HL-60 (cell line): ENCODE measurements at regions not wholly inside any gene's neighbourhood (a gene's known extent, or its start where the extent isn't known, plus 50 kb on each side); places are given as distances from the start of the nearest gene placed in this dataset.
"Not testable (repeated sequence)": the region's sequence is repeated elsewhere in the genome, so short reads cannot be mapped to it uniquely, and the experiment has no call there.

Source experiments
- DNase-seq, 2 experiments: peaks; one replicate each; pipeline ENCODE4 v3.0.0-alpha.2; 2010 to 2020; ENCODE audit warnings: low read depth in 1 of 2, low spot score in 1 of 2
- H3K27ac ChIP-seq: fragments of 250-450 bp; sonication (Bioruptor Pico); replicated peaks from 2 replicates; pipeline ENCODE4 v1.5.1; 2020; ENCODE audit warnings: mild to moderate bottlenecking, moderate library complexity
- H3K27me3 ChIP-seq: fragments of 250-450 bp; sonication (Bioruptor Pico); 2 replicates; pipeline ENCODE4 v1.5.1; 2021; ENCODE audit warnings: mild to moderate bottlenecking, moderate library complexity; ENCODE audit not compliant: insufficient read depth, poor library complexity, severe bottlenecking
- H3K4me3 ChIP-seq: replicated peaks from 2 replicates; pipeline ENCODE4 v1.5.1; 2011; ENCODE audit warnings: mild to moderate bottlenecking, control low read depth, low read length; ENCODE audit not compliant: insufficient read depth
- GABPA ChIP-seq: IDR thresholded peaks from 2 replicates; pipeline ENCODE4 v1.6.1; 2012; ENCODE audit warnings: low read depth
- POLR2AphosphoS5 ChIP-seq: IDR thresholded peaks from 2 replicates; pipeline ENCODE4 v1.6.1; 2012; ENCODE audit warnings: low read depth
- SPI1 ChIP-seq: IDR thresholded peaks from 2 replicates; pipeline ENCODE4 v1.6.1; 2012; ENCODE audit warnings: low read depth, mild to moderate bottlenecking, borderline replicate concordance
- TF ChIP-seq, protein P1 (sequence below): IDR thresholded peaks from one replicate; pipeline ENCODE4 v1.5.1; 2011; ENCODE audit warnings: low read length, control low read depth, inconsistent platforms; ENCODE audit not compliant: insufficient read depth
- TF ChIP-seq, protein P2 (sequence below): IDR thresholded peaks from 2 replicates; pipeline ENCODE4 v1.6.1; 2012; ENCODE audit warnings: low read depth; ENCODE audit not compliant: insufficient replicate concordance

DNA sequence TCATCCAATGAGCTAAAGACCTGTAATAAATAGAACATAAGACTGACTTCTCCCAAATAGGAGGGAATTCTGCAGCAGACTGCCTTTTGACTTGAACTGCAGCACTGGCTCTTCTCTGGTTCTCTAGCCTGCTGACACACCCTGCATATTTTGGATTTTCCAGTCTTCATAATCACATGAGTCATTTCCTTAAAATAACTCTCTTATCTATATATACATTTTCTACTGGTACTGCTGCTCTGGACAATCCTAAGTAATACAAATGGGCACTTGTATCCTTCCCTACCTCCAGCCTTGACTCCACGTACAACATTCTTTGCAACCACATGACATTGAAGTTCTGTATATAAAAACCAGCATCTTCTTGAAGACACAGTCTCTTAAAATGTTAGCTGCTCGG, 429.4 kb upstream of the TMPRSS15 start:
- no peak for DNase-seq
- Histone ChIP-seq H3K4me3 (no peak overlapping the region), H3K27me3 (no peaks in the 10 kb centered on the region), H3K27ac (no peak overlapping the region)
- TF ChIP-seq, protein P1, sequence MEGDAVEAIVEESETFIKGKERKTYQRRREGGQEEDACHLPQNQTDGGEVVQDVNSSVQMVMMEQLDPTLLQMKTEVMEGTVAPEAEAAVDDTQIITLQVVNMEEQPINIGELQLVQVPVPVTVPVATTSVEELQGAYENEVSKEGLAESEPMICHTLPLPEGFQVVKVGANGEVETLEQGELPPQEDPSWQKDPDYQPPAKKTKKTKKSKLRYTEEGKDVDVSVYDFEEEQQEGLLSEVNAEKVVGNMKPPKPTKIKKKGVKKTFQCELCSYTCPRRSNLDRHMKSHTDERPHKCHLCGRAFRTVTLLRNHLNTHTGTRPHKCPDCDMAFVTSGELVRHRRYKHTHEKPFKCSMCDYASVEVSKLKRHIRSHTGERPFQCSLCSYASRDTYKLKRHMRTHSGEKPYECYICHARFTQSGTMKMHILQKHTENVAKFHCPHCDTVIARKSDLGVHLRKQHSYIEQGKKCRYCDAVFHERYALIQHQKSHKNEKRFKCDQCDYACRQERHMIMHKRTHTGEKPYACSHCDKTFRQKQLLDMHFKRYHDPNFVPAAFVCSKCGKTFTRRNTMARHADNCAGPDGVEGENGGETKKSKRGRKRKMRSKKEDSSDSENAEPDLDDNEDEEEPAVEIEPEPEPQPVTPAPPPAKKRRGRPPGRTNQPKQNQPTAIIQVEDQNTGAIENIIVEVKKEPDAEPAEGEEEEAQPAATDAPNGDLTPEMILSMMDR, result no peak
- TF ChIP-seq POLR2AphosphoS5 (no peak), SPI1 (no peak), GABPA (no peak)
- TF ChIP-seq, protein P2, sequence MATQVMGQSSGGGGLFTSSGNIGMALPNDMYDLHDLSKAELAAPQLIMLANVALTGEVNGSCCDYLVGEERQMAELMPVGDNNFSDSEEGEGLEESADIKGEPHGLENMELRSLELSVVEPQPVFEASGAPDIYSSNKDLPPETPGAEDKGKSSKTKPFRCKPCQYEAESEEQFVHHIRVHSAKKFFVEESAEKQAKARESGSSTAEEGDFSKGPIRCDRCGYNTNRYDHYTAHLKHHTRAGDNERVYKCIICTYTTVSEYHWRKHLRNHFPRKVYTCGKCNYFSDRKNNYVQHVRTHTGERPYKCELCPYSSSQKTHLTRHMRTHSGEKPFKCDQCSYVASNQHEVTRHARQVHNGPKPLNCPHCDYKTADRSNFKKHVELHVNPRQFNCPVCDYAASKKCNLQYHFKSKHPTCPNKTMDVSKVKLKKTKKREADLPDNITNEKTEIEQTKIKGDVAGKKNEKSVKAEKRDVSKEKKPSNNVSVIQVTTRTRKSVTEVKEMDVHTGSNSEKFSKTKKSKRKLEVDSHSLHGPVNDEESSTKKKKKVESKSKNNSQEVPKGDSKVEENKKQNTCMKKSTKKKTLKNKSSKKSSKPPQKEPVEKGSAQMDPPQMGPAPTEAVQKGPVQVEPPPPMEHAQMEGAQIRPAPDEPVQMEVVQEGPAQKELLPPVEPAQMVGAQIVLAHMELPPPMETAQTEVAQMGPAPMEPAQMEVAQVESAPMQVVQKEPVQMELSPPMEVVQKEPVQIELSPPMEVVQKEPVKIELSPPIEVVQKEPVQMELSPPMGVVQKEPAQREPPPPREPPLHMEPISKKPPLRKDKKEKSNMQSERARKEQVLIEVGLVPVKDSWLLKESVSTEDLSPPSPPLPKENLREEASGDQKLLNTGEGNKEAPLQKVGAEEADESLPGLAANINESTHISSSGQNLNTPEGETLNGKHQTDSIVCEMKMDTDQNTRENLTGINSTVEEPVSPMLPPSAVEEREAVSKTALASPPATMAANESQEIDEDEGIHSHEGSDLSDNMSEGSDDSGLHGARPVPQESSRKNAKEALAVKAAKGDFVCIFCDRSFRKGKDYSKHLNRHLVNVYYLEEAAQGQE, result no peak

DNA sequence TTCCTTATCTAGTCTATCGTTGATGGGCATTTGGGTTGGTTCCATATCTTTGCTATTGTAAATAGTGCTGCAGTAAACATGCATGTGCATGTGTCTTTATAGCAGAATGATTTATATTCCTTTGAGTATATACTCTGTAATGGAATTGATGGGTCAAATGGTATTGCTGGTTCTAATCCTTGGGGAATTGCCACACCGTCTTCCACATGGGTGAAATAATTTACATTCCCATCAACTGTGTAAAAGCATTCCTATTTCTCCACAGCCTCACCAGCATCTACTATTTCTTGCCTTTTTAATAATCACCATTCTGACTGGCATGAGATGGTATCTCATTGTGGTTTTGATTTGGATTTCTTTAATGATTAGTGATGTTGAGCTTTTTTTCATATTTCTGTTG, 430.5 kb upstream of the TMPRSS15 start:
- not testable (repeated sequence) for H3K27ac ChIP-seq, DNase-seq, H3K4me3 ChIP-seq, H3K27me3 ChIP-seq

DNA sequence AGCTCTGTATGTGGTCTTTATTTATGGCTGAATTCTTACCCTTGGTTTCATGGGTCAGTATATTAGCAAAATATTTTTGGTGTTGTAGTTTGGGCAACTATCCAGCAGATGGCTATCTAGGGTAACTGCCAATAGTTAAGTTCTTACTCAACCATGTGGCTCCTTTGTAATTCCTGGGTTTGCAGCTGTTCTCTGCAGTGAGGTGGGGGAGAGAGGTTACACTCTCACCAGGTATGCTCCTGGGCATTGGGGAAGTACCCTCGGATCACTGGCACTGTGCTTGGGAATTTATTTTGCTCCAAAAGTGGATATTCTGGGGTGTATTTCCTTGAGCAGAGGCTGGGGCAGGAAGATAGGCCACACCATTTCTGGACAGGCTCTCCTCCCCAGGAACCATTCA, 436.7 kb upstream of the TMPRSS15 start:
- no peaks in the 10 kb centered on the region for H3K27me3 ChIP-seq
- TF ChIP-seq POLR2AphosphoS5, result no peak
- H3K4me3 ChIP-seq, result no peak overlapping the region
- peak in 1 of 2 experiments; percentile 19 for DNase-seq
- no peak overlapping the region for H3K27ac ChIP-seq

DNA sequence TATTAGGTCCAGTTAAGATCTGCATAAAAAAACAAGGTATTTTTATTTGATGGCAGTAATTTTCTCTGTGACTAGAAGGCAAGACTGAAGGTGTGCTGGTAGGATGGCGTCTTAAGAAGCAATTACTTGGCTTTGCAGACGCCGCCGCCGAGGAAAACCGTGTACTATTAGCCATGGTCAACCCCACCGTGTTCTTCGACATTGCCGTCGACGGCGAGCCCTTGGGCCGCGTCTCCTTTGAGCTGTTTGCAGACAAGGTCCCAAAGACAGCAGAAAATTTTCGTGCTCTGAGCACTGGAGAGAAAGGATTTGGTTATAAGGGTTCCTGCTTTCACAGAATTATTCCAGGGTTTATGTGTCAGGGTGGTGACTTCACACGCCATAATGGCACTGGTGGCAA, 454.0 kb upstream of the TMPRSS15 start:
- DNase-seq, H3K4me3 ChIP-seq, H3K27ac ChIP-seq, H3K27me3 ChIP-seq: not testable (repeated sequence)

DNA sequence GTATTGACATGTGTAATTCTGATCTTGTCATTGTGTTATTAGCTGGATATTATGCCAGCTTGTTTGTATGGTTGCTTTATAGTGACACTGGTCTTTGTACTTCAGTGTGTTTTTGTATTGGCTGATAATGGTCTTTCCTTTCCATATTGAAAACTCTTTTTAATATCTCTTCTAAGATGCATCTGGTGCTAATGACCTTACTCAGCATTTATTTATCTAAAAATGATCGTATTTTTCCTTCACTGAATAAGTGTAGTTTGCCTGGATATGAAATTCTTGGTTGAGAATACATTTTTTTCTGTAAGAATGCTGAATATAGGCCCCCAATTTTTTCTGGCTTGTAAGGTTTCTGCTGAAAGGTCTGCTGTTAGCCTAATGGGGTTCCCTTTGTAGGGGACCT, 465.5 kb upstream of the TMPRSS15 start:
- H3K27me3 ChIP-seq, result no peaks in the 10 kb centered on the region
- TF ChIP-seq POLR2AphosphoS5 (no peak), SPI1 (no peak)
- TF ChIP-seq, protein P2, result no peak
- DNase-seq, result no peak
- H3K27ac ChIP-seq, result no peak overlapping the region
- H3K4me3 ChIP-seq, result no peak overlapping the region

DNA sequence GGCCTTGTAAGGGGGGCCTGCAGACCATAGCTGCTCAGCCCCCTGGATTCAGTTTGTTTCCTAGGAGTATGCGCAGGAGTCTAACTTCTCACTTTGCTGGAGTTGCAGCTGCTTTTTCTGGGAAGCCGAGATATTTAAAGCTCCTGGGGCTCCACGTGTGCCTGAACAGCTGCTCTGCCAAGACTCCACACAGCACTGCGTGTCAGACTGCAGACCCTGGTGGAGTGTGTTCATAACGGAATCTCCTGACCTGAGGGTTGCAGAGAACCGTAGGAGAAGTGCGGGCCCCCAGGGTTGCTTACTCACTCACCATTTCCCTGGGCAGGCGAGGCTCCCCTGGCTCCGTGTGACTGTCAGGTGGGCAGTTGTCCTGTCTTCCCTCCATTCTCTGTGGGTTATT, 474.3 kb upstream of the TMPRSS15 start:
- Histone ChIP-seq H3K27ac (no peak overlapping the region), H3K27me3 (no peaks in the 10 kb centered on the region), H3K4me3 (no peak overlapping the region)
- DNase-seq, result no peak
- no peak for TF ChIP-seq GABPA
- TF ChIP-seq POLR2AphosphoS5, result no peak
- TF ChIP-seq, protein P2, result no peak
- TF ChIP-seq SPI1, result no peak
- TF ChIP-seq, protein P1, result no peak
